Adrenal gland (tissue), 5 donors: ENCODE measurements at regions not wholly inside any gene's neighbourhood (a gene's known extent, or its start where the extent isn't known, plus 50 kb on each side); places are given as distances from the start of the nearest gene placed in this dataset.

Source experiments
- CTCF ChIP-seq, 6 experiments: fragments of 450-650 bp in 4 of 6; fragments of 200-600 bp in 2 of 6; sonication (generic) in 1 of 6; IDR thresholded peaks; 1 replicate in 5 of 6; 2 replicates in 1 of 6; pipeline versions ENCODE4 v1.5.1 to v1.8.0; 2016 to 2021; ENCODE audit warnings: antibody characterized with exemption in 6 of 6, mild to moderate bottlenecking in 2 of 6, moderate library complexity in 1 of 6
- POLR2A ChIP-seq, 2 donors: fragments of 450-650 bp; IDR thresholded peaks; one replicate each; pipeline ENCODE4 v1.6.1; 2017; ENCODE audit warnings: antibody characterized with exemption in 2 of 2, mild to moderate bottlenecking in 2 of 2, moderate library complexity in 1 of 2
- donor health status: DM: no; HTN: no; CAD: no.

DNA sequence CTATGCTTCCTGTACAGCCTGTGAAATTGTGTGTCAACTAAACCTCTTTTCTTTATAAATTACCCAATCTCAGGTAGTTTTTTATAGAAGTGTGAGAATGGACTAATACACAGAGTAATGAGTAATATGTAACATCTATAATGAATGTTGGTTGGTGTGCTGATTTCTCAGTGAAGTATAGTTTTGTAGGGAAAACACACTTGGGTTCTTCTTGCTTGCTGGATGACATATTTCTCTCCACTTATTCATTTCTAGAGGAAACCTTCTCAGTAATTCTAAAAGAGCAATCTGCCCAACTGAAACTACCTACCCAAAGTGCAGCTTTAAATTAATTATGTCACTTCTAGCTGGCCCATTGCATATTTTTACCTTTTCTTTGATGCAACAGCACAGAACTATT, 81.1 kb upstream of the RORB start:
- TF ChIP-seq CTCF (IDR thresholded peaks at IDR 0.05) (no peak), POLR2A (IDR thresholded peaks at IDR 0.05) (no peak)
